ENCODE measurements at regions not wholly inside any gene's neighbourhood (a gene's known extent, or its start where the extent isn't known, plus 50 kb on each side); places are given as distances from the start of the nearest gene placed in this dataset.

DNA sequence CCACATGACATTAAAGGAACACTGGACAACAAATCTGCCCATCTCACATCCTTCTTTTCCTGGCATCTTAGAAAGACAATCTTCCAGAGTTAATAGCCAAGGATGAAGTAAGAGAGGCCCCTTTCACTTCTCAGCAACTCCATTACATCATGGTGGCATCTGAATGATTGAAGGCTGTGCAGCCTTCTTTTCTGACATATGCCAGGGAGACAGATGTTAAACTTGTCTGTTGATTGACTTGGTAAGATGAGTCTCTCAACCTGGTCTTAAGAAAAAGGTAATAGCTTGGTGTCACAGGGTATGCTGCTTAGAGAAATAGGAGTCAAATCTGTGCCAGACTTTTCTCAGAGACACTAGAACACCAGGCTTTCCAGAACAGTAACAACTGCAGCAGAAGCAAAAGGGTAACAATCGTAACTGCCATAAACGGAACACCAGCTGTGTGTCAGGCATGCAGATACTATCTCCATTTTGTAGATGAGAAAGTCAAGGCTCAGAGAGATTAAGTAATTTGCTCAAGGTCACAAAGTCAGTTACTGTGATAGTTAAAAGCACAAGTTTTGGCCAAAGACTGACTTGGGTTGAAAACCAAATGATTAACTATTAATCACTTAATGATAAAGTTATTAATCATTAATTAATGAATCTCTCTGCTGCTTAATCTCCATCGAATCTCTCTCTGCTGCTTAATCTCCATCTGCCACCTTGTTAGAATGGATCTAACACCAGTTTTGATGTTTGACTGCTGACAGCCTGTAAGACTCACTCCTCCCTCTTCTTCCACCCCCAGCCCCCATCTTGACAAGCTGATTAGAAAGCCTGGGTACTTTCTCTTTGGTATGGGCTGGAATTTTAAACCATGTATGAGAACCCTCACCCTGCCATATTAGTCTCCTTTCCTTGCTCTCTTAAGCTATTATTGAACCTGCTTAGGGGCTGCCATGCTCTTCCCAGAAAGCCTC, 353.5 kb downstream of the ENC1 start (continued):
- no peak for TF ChIP-seq SRF (IDR thresholded peaks at IDR 0.05; ENCODE audit: low read depth, low read length)
- no peak for TF ChIP-seq CHD1 (IDR thresholded peaks at IDR 0.05; ENCODE audit: low read depth, low read length)
- no peak for TF ChIP-seq CTCF (IDR thresholded peaks at IDR 0.05; ENCODE audit: control extremely low read depth in 1 of 3, insufficient read depth in 1 of 3, low read depth in 1 of 3, low read length in 3 of 3)
